ENCODE measurements at regions not wholly inside any gene's neighbourhood (a gene's known extent, or its start where the extent isn't known, plus 50 kb on each side); places are given as distances from the start of the nearest gene placed in this dataset.
"Not testable (repeated sequence)": the region's sequence is repeated elsewhere in the genome, so short reads cannot be mapped to it uniquely, and the experiment has no call there.

- peak overlapping the region; percentile 40 for H2BK120ac ChIP-seq (ENCODE audit: insufficient read depth, low read length, poor library complexity)
- peak in 1 of 2 donors; percentile 21 for DNase-seq
- H2AK5ac ChIP-seq (ENCODE audit: low read length): peak overlapping the region; percentile 12
- H2BK12ac ChIP-seq (ENCODE audit: low read length): peak overlapping the region; percentile 26
- no peak overlapping the region for H4K8ac ChIP-seq (ENCODE audit: low read depth, low read length)
- peaks cover 15 to 18% of the 10 kb centered on the region in 2 experiments for H3K4me1 ChIP-seq (ENCODE audit: control insufficient read depth in 1 of 2, insufficient read depth in 2 of 2, low read length in 2 of 2)
- WGBS (ENCODE audit: extremely low coverage, insufficient coverage, insufficient read length): no CpG with 5 or more reads among the region's 7 CpGs
- peaks cover 14% of the 10 kb centered on the region for H3K79me1 ChIP-seq (ENCODE audit: low read length)
- no peaks in the 10 kb centered on the region for H3K36me3 ChIP-seq (ENCODE audit: control insufficient read depth in 1 of 2, insufficient read depth in 2 of 2, low read length in 2 of 2)
- no peak overlapping the region for H2AFZ ChIP-seq (ENCODE audit: insufficient read depth, low read length, poor library complexity)
- H3K9me3 ChIP-seq (ENCODE audit: insufficient read depth, low read depth, low read length): no peaks in the 10 kb centered on the region
- no peaks in the 10 kb centered on the region for H3K27me3 ChIP-seq (ENCODE audit: insufficient read depth, low read length)
- peak overlapping the region; percentile 41 for H4K91ac ChIP-seq (ENCODE audit: low read depth, low read length)
- no peak overlapping the region for H3K18ac ChIP-seq (ENCODE audit: low read length)
- H3K14ac ChIP-seq (ENCODE audit: low read length): peak overlapping the region; percentile 10
- no peak overlapping the region for H2BK5ac ChIP-seq (ENCODE audit: low read depth, low read length, poor library complexity)
- H3K79me2 ChIP-seq (ENCODE audit: control insufficient read depth, insufficient read depth, low read length, poor library complexity): peaks cover 7% of the 10 kb centered on the region
- H4K12ac ChIP-seq (ENCODE audit: low read depth, low read length): no peak overlapping the region
- H3K27ac ChIP-seq (ENCODE audit: low read depth, low read length): no peak overlapping the region
- H3K9ac ChIP-seq (ENCODE audit: low read length): no peak overlapping the region
- H3K4me2 ChIP-seq (ENCODE audit: low read length): no peak overlapping the region
- H3K4me3 ChIP-seq (ENCODE audit: low read depth, low read length): no peak overlapping the region
- no peak overlapping the region for H3K23ac ChIP-seq (ENCODE audit: low read length)
- H3K4ac ChIP-seq (ENCODE audit: low read depth, low read length): no peak overlapping the region
These were observed 223.8 kb upstream of the ECI2 start for GRCh38 chr6:4359108-4359730.

- H4K12ac ChIP-seq (ENCODE audit: low read depth, low read length): no peak overlapping the region
- peak overlapping the region; percentile 95 for H2BK12ac ChIP-seq (ENCODE audit: low read length)
- no peak overlapping the region for H3K9ac ChIP-seq (ENCODE audit: low read length)
- H3K4me3 ChIP-seq (ENCODE audit: low read depth, low read length): no peak overlapping the region
- peak overlapping the region; percentile 91 for H2BK120ac ChIP-seq (ENCODE audit: insufficient read depth, low read length, poor library complexity)
- H2AFZ ChIP-seq (ENCODE audit: insufficient read depth, low read length, poor library complexity): no peak overlapping the region
- H3K14ac ChIP-seq (ENCODE audit: low read length): peak overlapping the region; percentile 66
- no CpG with 5 or more reads among the region's 13 CpGs for WGBS (ENCODE audit: extremely low coverage, insufficient coverage, insufficient read length)
- no peaks in the 10 kb centered on the region for H3K27me3 ChIP-seq (ENCODE audit: insufficient read depth, low read length)
- peak overlapping the region; percentile 78 for H2AK5ac ChIP-seq (ENCODE audit: low read length)
- DNase-seq: peak; percentile 97
- peak overlapping the region; percentile 74 for H4K8ac ChIP-seq (ENCODE audit: low read depth, low read length)
- H4K91ac ChIP-seq (ENCODE audit: low read depth, low read length): peak overlapping the region; percentile 92
- peak overlapping the region; percentile 44 for H3K18ac ChIP-seq (ENCODE audit: low read length)
- H3K79me2 ChIP-seq (ENCODE audit: control insufficient read depth, insufficient read depth, low read length, poor library complexity): peaks cover 7% of the 10 kb centered on the region
- no peaks in the 10 kb centered on the region for H3K36me3 ChIP-seq (ENCODE audit: control insufficient read depth in 1 of 2, insufficient read depth in 2 of 2, low read length in 2 of 2)
- H3K4ac ChIP-seq (ENCODE audit: low read depth, low read length): peak overlapping the region; percentile 46
- H3K4me2 ChIP-seq (ENCODE audit: low read length): no peak overlapping the region
- no peak overlapping the region for H3K23ac ChIP-seq (ENCODE audit: low read length)
- peak overlapping the region; percentile 66 for H2BK5ac ChIP-seq (ENCODE audit: low read depth, low read length, poor library complexity)
- H3K9me3 ChIP-seq (ENCODE audit: insufficient read depth, low read depth, low read length): no peaks in the 10 kb centered on the region
- peaks cover 17% of the 10 kb centered on the region for H3K79me1 ChIP-seq (ENCODE audit: low read length)
- H3K27ac ChIP-seq (ENCODE audit: low read depth, low read length): no peak overlapping the region
- H3K4me1 ChIP-seq (ENCODE audit: control insufficient read depth in 1 of 2, insufficient read depth in 2 of 2, low read length in 2 of 2): peaks cover 15 to 18% of the 10 kb centered on the region in 2 experiments
These were observed 223.2 kb upstream of the ECI2 start for GRCh38 chr6:4358414-4359107.

GRCh38 chr6:4357660-4358152, 222.3 kb upstream of the ECI2 start:
- not testable (repeated sequence) for H3K27me3 ChIP-seq (ENCODE audit: insufficient read depth, low read length); H3K14ac ChIP-seq (ENCODE audit: low read length); H3K9me3 ChIP-seq (ENCODE audit: insufficient read depth, low read depth, low read length); H3K4me2 ChIP-seq (ENCODE audit: low read length); H3K9ac ChIP-seq (ENCODE audit: low read length); H3K27ac ChIP-seq (ENCODE audit: low read depth, low read length); H2BK120ac ChIP-seq (ENCODE audit: insufficient read depth, low read length, poor library complexity); H4K12ac ChIP-seq (ENCODE audit: low read depth, low read length); H4K8ac ChIP-seq (ENCODE audit: low read depth, low read length); H3K4me3 ChIP-seq (ENCODE audit: low read depth, low read length); H3K4ac ChIP-seq (ENCODE audit: low read depth, low read length); H2AFZ ChIP-seq (ENCODE audit: insufficient read depth, low read length, poor library complexity); H3K36me3 ChIP-seq (ENCODE audit: control insufficient read depth in 1 of 2, insufficient read depth in 2 of 2, low read length in 2 of 2); H3K18ac ChIP-seq (ENCODE audit: low read length); H3K79me2 ChIP-seq (ENCODE audit: control insufficient read depth, insufficient read depth, low read length, poor library complexity); H3K23ac ChIP-seq (ENCODE audit: low read length)
- Histone ChIP-seq H2BK12ac (ENCODE audit: low read length) (peak overlapping the region; percentile 81), H2AK5ac (ENCODE audit: low read length) (peak overlapping the region; percentile 49), H2BK5ac (ENCODE audit: low read depth, low read length, poor library complexity) (peak overlapping the region; percentile 4), H3K4me1 (ENCODE audit: control insufficient read depth in 1 of 2, insufficient read depth in 2 of 2, low read length in 2 of 2) (peaks cover 20 to 22% of the 10 kb centered on the region in 2 experiments), H4K91ac (ENCODE audit: low read depth, low read length) (peak overlapping the region; percentile 53), H3K79me1 (ENCODE audit: low read length) (peaks cover 24% of the 10 kb centered on the region)
- peak; percentile 77 to 86 for DNase-seq
- WGBS (ENCODE audit: extremely low coverage, insufficient coverage, insufficient read length): no CpG with 5 or more reads among the region's 3 CpGs

GRCh38 chr6:4356899-4357659, 221.7 kb upstream of the ECI2 start:
- no peaks in the 10 kb centered on the region for H3K36me3 ChIP-seq (ENCODE audit: control insufficient read depth in 1 of 2, insufficient read depth in 2 of 2, low read length in 2 of 2)
- H3K14ac ChIP-seq (ENCODE audit: low read length): peak overlapping the region; percentile 53
- peak overlapping the region; percentile 17 for H4K8ac ChIP-seq (ENCODE audit: low read depth, low read length)
- peaks cover 7% of the 10 kb centered on the region for H3K79me2 ChIP-seq (ENCODE audit: control insufficient read depth, insufficient read depth, low read length, poor library complexity)
- peaks cover 26 to 28% of the 10 kb centered on the region in 2 experiments for H3K4me1 ChIP-seq (ENCODE audit: control insufficient read depth in 1 of 2, insufficient read depth in 2 of 2, low read length in 2 of 2)
- peak overlapping the region; percentile 4 for H2BK5ac ChIP-seq (ENCODE audit: low read depth, low read length, poor library complexity)
- DNase-seq: no peak
- H3K27me3 ChIP-seq (ENCODE audit: insufficient read depth, low read length): no peaks in the 10 kb centered on the region
- H3K4me3 ChIP-seq (ENCODE audit: low read depth, low read length): no peak overlapping the region
- peak overlapping the region; percentile 13 for H3K27ac ChIP-seq (ENCODE audit: low read depth, low read length)
- H3K79me1 ChIP-seq (ENCODE audit: low read length): peaks cover 31% of the 10 kb centered on the region
- no peak overlapping the region for H3K23ac ChIP-seq (ENCODE audit: low read length)
- no CpG with 5 or more reads among the region's 7 CpGs for WGBS (ENCODE audit: extremely low coverage, insufficient coverage, insufficient read length)
- H2BK12ac ChIP-seq (ENCODE audit: low read length): peak overlapping the region; percentile 81
- H4K12ac ChIP-seq (ENCODE audit: low read depth, low read length): no peak overlapping the region
- peak overlapping the region; percentile 59 for H2BK120ac ChIP-seq (ENCODE audit: insufficient read depth, low read length, poor library complexity)
- peak overlapping the region; percentile 53 for H4K91ac ChIP-seq (ENCODE audit: low read depth, low read length)
- peak overlapping the region; percentile 49 for H2AK5ac ChIP-seq (ENCODE audit: low read length)
- H2AFZ ChIP-seq (ENCODE audit: insufficient read depth, low read length, poor library complexity): no peak overlapping the region
- H3K18ac ChIP-seq (ENCODE audit: low read length): no peak overlapping the region
- no peaks in the 10 kb centered on the region for H3K9me3 ChIP-seq (ENCODE audit: insufficient read depth, low read depth, low read length)
- no peak overlapping the region for H3K9ac ChIP-seq (ENCODE audit: low read length)
- no peak overlapping the region for H3K4ac ChIP-seq (ENCODE audit: low read depth, low read length)
- no peak overlapping the region for H3K4me2 ChIP-seq (ENCODE audit: low read length)
